HEK293 (cell line): ENCODE measurements at regions not wholly inside any gene's neighbourhood (a gene's known extent, or its start where the extent isn't known, plus 50 kb on each side); places are given as distances from the start of the nearest gene placed in this dataset.
"Not testable (repeated sequence)": the region's sequence is repeated elsewhere in the genome, so short reads cannot be mapped to it uniquely, and the experiment has no call there.

Experiments
- CTCF ChIP-seq: fragments of 450-650 bp; formaldehyde crosslinking; IDR thresholded peaks from 2 replicates; pipeline ENCODE4 v1.5.1; 2016; ENCODE audit warnings: missing biosample characterization, missing genetic modification characterization
- SP2 ChIP-seq: fragments of 450-650 bp; formaldehyde crosslinking; IDR thresholded peaks from 2 replicates; pipeline ENCODE4 v1.5.1; 2016; ENCODE audit warnings: missing biosample characterization, missing genetic modification characterization
- ZBTB17 ChIP-seq: fragments of 450-650 bp; formaldehyde crosslinking; IDR thresholded peaks from 2 replicates; pipeline ENCODE4 v1.5.1; 2016; ENCODE audit warnings: missing biosample characterization, missing genetic modification characterization
- ZNF121 ChIP-seq: fragments of 450-650 bp; formaldehyde crosslinking; IDR thresholded peaks from 2 replicates; pipeline ENCODE4 v1.5.1; 2016; ENCODE audit warnings: missing biosample characterization, missing genetic modification characterization
- ZNF362 ChIP-seq: fragments of 450-650 bp; formaldehyde crosslinking; IDR thresholded peaks from 2 replicates; pipeline ENCODE4 v1.5.1; 2016; ENCODE audit warnings: missing biosample characterization, missing genetic modification characterization
- ZNF610 ChIP-seq: fragments of 450-650 bp; formaldehyde crosslinking; IDR thresholded peaks from 2 replicates; pipeline ENCODE4 v1.5.1; 2016; ENCODE audit warnings: missing biosample characterization, missing genetic modification characterization, borderline replicate concordance
- ZNF639 ChIP-seq: fragments of 450-650 bp; formaldehyde crosslinking; IDR thresholded peaks from 2 replicates; pipeline ENCODE4 v1.5.1; 2016; ENCODE audit warnings: missing biosample characterization, missing genetic modification characterization

- not testable (repeated sequence) for TF ChIP-seq ZNF610 (tag by site-specific recombination); ZNF639; ZNF121 (tag by site-specific recombination); CTCF (tag by site-specific recombination); ZBTB17 (tag by site-specific recombination); ZNF362 (tag by site-specific recombination); SP2 (tag by site-specific recombination)
These were observed 1244.5 kb downstream of the RPIA start for GRCh38 chr2:89936011-89936410.
